HepG2 (cell line): ENCODE measurements at regions not wholly inside any gene's neighbourhood (a gene's known extent, or its start where the extent isn't known, plus 50 kb on each side); places are given as distances from the start of the nearest gene placed in this dataset.

Experiments
- CREB1 ChIP-seq, 2 experiments: fragments of 450-650 bp in 1 of 2; IDR thresholded peaks; 2 replicates each; pipeline ENCODE4 v1.6.1; 2016 to 2017; ENCODE audit warnings: control low read depth in 1 of 2, mild to moderate bottlenecking in 1 of 2, missing compliant biosample characterization in 1 of 2, missing genetic modification characterization in 1 of 2
- HCFC1 ChIP-seq: fragments of 150-350 bp; IDR thresholded peaks from 2 replicates; pipeline ENCODE4 v1.6.1; 2014; ENCODE audit warnings: low read depth, low read length
- KDM5A ChIP-seq: fragments of 200-600 bp; sonication (generic); IDR thresholded peaks from 2 replicates; pipeline ENCODE4 v1.7.0; 2018; ENCODE audit warnings: antibody characterized with exemption, mild to moderate bottlenecking, low read length, borderline replicate concordance
- NONO ChIP-seq, 2 experiments: fragments of 450-650 bp in 1 of 2; sonication (generic) in 1 of 2; formaldehyde crosslinking in 1 of 2; IDR thresholded peaks in 1 of 2; conservative IDR thresholded peaks in 1 of 2; 2 replicates each; pipeline versions ENCODE4 v1.6.1 to v1.8.0; 2017 to 2022; ENCODE audit warnings: mild to moderate bottlenecking in 1 of 2, missing genetic modification reagents in 1 of 2, moderate library complexity in 1 of 2
- RFX5 ChIP-seq: IDR thresholded peaks from 2 replicates; pipeline ENCODE4 v1.6.1; 2011; ENCODE audit warnings: low read depth, low read length, improper control_type of control experiment
- ZNF33B ChIP-seq: sonication (generic); formaldehyde crosslinking; IDR thresholded peaks from 2 replicates; pipeline ENCODE4 v1.5.1; 2020; ENCODE audit warnings: mild to moderate bottlenecking, missing genetic modification reagents
- TF ChIP-seq, protein P1 (sequence below): sonication (generic); formaldehyde crosslinking; IDR thresholded peaks from 2 replicates; pipeline ENCODE4 v1.4.0; 2020; ENCODE audit warnings: low read depth, mild to moderate bottlenecking, missing genetic modification reagents
- TF ChIP-seq, protein P2 (sequence below): sonication (generic); formaldehyde crosslinking; IDR thresholded peaks from 2 replicates; pipeline ENCODE4 v1.5.0; 2020; ENCODE audit warnings: mild to moderate bottlenecking, missing genetic modification reagents, moderate library complexity

DNA sequence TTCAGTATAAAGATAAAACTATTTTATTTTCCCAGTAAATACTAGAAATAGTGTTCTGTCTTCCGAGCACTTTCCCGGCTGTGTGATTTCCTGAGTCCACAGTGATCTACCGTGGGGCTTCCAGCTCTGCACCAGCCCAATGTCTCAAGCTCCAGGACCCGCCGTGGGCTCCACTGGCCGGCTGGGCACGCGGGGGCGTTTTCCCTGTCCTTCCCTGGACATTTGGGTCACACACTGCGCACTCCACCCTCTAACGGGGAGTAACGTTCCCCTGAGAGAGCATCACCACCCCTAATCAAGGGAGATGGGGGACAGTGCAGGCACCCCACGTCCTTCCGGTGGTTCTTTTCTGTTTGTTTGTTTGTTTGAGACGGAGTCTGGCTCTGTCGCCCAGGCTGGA, 844.6 kb upstream of the FRG1 start:
- TF ChIP-seq ZNF33B (CRISPR knock-in tag) (no peak), CREB1 (IDR thresholded peaks at IDR 0.05) (no peak), CREB1 (CRISPR knock-in tag; IDR thresholded peaks at IDR 0.05) (no peak), KDM5A (no peak), RFX5 (no peak), NONO (IDR thresholded peaks at IDR 0.05) (no peak), NONO (CRISPR knock-in tag; conservative IDR thresholded peaks at IDR 0.05) (no peak), HCFC1 (no peak)
- TF ChIP-seq, protein P1, sequence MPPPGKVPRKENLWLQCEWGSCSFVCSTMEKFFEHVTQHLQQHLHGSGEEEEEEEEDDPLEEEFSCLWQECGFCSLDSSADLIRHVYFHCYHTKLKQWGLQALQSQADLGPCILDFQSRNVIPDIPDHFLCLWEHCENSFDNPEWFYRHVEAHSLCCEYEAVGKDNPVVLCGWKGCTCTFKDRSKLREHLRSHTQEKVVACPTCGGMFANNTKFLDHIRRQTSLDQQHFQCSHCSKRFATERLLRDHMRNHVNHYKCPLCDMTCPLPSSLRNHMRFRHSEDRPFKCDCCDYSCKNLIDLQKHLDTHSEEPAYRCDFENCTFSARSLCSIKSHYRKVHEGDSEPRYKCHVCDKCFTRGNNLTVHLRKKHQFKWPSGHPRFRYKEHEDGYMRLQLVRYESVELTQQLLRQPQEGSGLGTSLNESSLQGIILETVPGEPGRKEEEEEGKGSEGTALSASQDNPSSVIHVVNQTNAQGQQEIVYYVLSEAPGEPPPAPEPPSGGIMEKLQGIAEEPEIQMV (CRISPR knock-in tag) = no peak
- TF ChIP-seq, protein P2, sequence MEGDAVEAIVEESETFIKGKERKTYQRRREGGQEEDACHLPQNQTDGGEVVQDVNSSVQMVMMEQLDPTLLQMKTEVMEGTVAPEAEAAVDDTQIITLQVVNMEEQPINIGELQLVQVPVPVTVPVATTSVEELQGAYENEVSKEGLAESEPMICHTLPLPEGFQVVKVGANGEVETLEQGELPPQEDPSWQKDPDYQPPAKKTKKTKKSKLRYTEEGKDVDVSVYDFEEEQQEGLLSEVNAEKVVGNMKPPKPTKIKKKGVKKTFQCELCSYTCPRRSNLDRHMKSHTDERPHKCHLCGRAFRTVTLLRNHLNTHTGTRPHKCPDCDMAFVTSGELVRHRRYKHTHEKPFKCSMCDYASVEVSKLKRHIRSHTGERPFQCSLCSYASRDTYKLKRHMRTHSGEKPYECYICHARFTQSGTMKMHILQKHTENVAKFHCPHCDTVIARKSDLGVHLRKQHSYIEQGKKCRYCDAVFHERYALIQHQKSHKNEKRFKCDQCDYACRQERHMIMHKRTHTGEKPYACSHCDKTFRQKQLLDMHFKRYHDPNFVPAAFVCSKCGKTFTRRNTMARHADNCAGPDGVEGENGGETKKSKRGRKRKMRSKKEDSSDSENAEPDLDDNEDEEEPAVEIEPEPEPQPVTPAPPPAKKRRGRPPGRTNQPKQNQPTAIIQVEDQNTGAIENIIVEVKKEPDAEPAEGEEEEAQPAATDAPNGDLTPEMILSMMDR (CRISPR knock-in tag) = no peak
